NB4 (cell line): ENCODE measurements at regions not wholly inside any gene's neighbourhood (a gene's known extent, or its start where the extent isn't known, plus 50 kb on each side); places are given as distances from the start of the nearest gene placed in this dataset.

Source experiments
- CTCF ChIP-seq: IDR thresholded peaks from one replicate; pipeline ENCODE4 v1.5.1; 2012; ENCODE audit warnings: low read depth, low read length
- MAX ChIP-seq: IDR thresholded peaks from 2 replicates; pipeline ENCODE4 v1.6.1; 2011; ENCODE audit warnings: low read depth, low read length
- MYC ChIP-seq: IDR thresholded peaks from 2 replicates; pipeline ENCODE4 v1.6.1; 2011; ENCODE audit warnings: low read depth, low read length
- POLR2A ChIP-seq: IDR thresholded peaks from 2 replicates; pipeline ENCODE4 v1.6.1; 2011; ENCODE audit warnings: mild to moderate bottlenecking; ENCODE audit not compliant: insufficient read length; ENCODE audit errors: extremely low read depth

GRCh38 chr11:91972665-91973266 lies 251.9 kb upstream of the FAT3 start:
- TF ChIP-seq CTCF (no peak), MAX (no peak), POLR2A (no peak), MYC (no peak)
